ENCODE measurements at regions not wholly inside any gene's neighbourhood (a gene's known extent, or its start where the extent isn't known, plus 50 kb on each side); places are given as distances from the start of the nearest gene placed in this dataset.

DNA sequence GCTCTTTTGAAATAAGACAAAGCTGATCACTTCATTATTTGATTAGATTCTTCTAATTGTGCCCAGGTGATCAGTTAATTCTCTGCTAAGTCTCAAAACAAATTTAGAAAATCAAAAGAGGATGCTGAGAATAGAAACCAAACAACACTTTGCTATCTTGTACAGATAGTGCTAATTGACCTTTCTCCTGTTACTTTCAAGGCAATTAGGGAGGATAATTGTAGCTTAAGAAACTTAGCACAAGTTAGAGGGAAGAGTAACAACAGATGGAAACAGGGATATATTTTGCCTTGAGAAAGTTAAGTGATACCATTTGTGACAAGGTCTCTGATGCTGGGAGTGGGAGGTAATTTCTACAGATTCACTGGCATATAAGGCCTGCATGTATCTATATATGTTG, 344.8 kb upstream of the GRM7 start:
- FAIRE-seq (no peak), DNase-seq (no peak)
- no peak overlapping the region for H3K9ac ChIP-seq (ENCODE audit: low read length in 3 of 3)
- H3K9me3 ChIP-seq (ENCODE audit: control insufficient read depth in 2 of 3, insufficient read depth in 1 of 3, low read length in 3 of 3), result no peaks in the 10 kb centered on the region
- H3K27ac ChIP-seq (ENCODE audit: low read depth in 2 of 2, low read length in 2 of 2), result no peak overlapping the region
- H3K36me3 ChIP-seq (ENCODE audit: control insufficient read depth in 2 of 3, insufficient read depth in 3 of 3, low read length in 3 of 3), result no peaks in the 10 kb centered on the region
- intact Hi-C loops (cut with DNase I), result no loop called here
- H3K27me3 ChIP-seq (ENCODE audit: control insufficient read depth, insufficient read depth, low read length), result no peaks in the 10 kb centered on the region
- H3K4me3 ChIP-seq (ENCODE audit: low read length in 3 of 3), result no peak overlapping the region
- TF ChIP-seq, protein P1, sequence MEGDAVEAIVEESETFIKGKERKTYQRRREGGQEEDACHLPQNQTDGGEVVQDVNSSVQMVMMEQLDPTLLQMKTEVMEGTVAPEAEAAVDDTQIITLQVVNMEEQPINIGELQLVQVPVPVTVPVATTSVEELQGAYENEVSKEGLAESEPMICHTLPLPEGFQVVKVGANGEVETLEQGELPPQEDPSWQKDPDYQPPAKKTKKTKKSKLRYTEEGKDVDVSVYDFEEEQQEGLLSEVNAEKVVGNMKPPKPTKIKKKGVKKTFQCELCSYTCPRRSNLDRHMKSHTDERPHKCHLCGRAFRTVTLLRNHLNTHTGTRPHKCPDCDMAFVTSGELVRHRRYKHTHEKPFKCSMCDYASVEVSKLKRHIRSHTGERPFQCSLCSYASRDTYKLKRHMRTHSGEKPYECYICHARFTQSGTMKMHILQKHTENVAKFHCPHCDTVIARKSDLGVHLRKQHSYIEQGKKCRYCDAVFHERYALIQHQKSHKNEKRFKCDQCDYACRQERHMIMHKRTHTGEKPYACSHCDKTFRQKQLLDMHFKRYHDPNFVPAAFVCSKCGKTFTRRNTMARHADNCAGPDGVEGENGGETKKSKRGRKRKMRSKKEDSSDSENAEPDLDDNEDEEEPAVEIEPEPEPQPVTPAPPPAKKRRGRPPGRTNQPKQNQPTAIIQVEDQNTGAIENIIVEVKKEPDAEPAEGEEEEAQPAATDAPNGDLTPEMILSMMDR (IDR thresholded peaks at IDR 0.05; ENCODE audit: borderline replicate concordance, extremely low read depth, insufficient read depth), result no peak
- no peaks in the 10 kb centered on the region for H3K4me1 ChIP-seq (ENCODE audit: control insufficient read depth in 2 of 3, insufficient read depth in 2 of 3, low read depth in 1 of 3, low read length in 3 of 3)

DNA sequence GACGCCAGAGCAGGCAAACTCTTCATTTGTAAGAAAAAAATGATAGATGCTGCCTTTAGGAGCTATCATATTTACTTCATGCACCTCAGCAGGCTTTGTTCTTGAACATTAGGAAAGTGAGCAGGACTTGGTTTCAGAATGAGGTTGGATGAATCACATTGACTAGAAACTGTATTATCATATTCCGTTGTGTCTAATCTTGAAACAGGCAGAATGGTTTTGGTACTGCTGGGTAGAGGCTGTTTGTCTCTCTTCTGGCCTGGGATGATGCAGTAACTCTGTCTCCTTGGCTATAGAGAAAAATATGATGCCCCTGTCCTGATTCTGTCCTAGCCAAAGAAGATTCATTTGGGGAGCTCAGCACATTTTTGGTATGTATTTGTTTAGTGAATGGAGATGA, 344.2 kb upstream of the GRM7 start:
- Histone ChIP-seq H3K27me3 (ENCODE audit: control insufficient read depth, insufficient read depth, low read length) (no peaks in the 10 kb centered on the region), H3K9ac (ENCODE audit: low read length in 3 of 3) (no peak overlapping the region), H3K27ac (ENCODE audit: low read depth in 2 of 2, low read length in 2 of 2) (no peak overlapping the region), H3K4me1 (ENCODE audit: control insufficient read depth in 2 of 3, insufficient read depth in 2 of 3, low read depth in 1 of 3, low read length in 3 of 3) (no peaks in the 10 kb centered on the region), H3K9me3 (ENCODE audit: control insufficient read depth in 2 of 3, insufficient read depth in 1 of 3, low read length in 3 of 3) (no peaks in the 10 kb centered on the region), H3K4me3 (ENCODE audit: low read length in 3 of 3) (no peak overlapping the region), H3K36me3 (ENCODE audit: control insufficient read depth in 2 of 3, insufficient read depth in 3 of 3, low read length in 3 of 3) (no peaks in the 10 kb centered on the region)
- no peak for DNase-seq
- intact Hi-C loops (cut with DNase I), result no loop called here
- TF ChIP-seq, protein P1 (IDR thresholded peaks at IDR 0.05; ENCODE audit: borderline replicate concordance, extremely low read depth, insufficient read depth), result no peak
- FAIRE-seq, result no peak

DNA sequence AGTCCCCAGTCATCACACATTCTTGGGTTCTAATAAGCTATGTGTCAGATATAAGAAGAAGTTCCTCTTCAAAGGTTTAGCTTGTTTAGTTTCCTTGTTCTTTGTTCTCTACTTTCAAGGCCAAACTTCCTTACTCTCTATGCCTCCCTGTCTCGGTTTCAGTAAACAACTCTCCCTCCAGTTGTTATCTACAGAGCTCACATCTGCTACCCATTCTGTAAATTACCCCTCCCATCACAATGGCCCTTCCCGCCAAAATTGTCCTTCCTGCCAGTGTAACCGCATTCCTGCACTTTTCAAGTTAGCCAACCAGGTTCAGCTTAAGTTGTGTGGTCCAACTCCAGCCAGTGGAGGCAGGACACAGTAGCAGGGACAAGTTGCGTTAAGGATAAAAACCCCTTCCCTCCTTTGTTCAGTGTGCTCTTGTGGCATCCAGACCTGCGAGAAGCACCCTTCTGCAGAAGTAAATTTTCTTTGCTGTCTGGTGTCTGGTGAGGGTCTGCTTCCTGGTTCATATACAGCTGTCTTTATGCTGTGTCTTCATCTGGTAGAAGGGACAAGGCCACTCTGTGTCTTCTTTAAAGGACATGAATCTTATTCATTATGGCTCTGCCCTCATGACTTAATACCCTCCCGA, 342.1 kb upstream of the GRM7 start:
- H3K27me3 ChIP-seq (ENCODE audit: control insufficient read depth, insufficient read depth, low read length), result no peaks in the 10 kb centered on the region
- DNase-seq (no peak), FAIRE-seq (no peak)

More for the DNA sequence above, 342.1 kb upstream of the GRM7 start:
- no peaks in the 10 kb centered on the region for H3K4me1 ChIP-seq (ENCODE audit: control insufficient read depth in 2 of 3, insufficient read depth in 2 of 3, low read depth in 1 of 3, low read length in 3 of 3)
- no peaks in the 10 kb centered on the region for H3K9me3 ChIP-seq (ENCODE audit: control insufficient read depth in 2 of 3, insufficient read depth in 1 of 3, low read length in 3 of 3)
- no peaks in the 10 kb centered on the region for H3K36me3 ChIP-seq (ENCODE audit: control insufficient read depth in 2 of 3, insufficient read depth in 3 of 3, low read length in 3 of 3)
- H3K27ac ChIP-seq (ENCODE audit: low read depth in 2 of 2, low read length in 2 of 2), result no peak overlapping the region
- TF ChIP-seq, protein P1 (IDR thresholded peaks at IDR 0.05; ENCODE audit: borderline replicate concordance, extremely low read depth, insufficient read depth), result no peak
- intact Hi-C loops (cut with DNase I), result no loop called here
- no peak overlapping the region for H3K4me3 ChIP-seq (ENCODE audit: low read length in 3 of 3)
- H3K9ac ChIP-seq (ENCODE audit: low read length in 3 of 3), result no peak overlapping the region

Data from kidney (tissue), 13 donors.